Parathyroid adenoma (tissue), 2 donors: ENCODE measurements at regions not wholly inside any gene's neighbourhood (a gene's known extent, or its start where the extent isn't known, plus 50 kb on each side); places are given as distances from the start of the nearest gene placed in this dataset.

Source experiments
- H2AFZ ChIP-seq: fragments of 300-600 bp; sonication (generic); one replicate; pipeline ENCODE4 v1.7.0; 2017; ENCODE audit warnings: antibody characterized with exemption, mild to moderate bottlenecking
- H3K27ac ChIP-seq: fragments of 300-600 bp; sonication (generic); one replicate; pipeline ENCODE4 v1.7.0; 2017
- H3K27me3 ChIP-seq: fragments of 300-600 bp; sonication (generic); one replicate; pipeline ENCODE4 v1.7.0; 2017; ENCODE audit warnings: low read length; ENCODE audit not compliant: control insufficient read depth, insufficient read depth
- H3K36me3 ChIP-seq: fragments of 300-600 bp; sonication (generic); one replicate; pipeline ENCODE4 v1.7.0; 2017; ENCODE audit warnings: low read length; ENCODE audit not compliant: control insufficient read depth, insufficient read depth
- H3K4me1 ChIP-seq: fragments of 300-600 bp; sonication (generic); one replicate; pipeline ENCODE4 v1.7.0; 2017; ENCODE audit warnings: control low read depth
- H3K4me2 ChIP-seq: fragments of 300-600 bp; sonication (generic); one replicate; pipeline ENCODE4 v1.7.0; 2017; ENCODE audit warnings: low read length
- H3K4me3 ChIP-seq: fragments of 300-600 bp; sonication (generic); one replicate; pipeline ENCODE4 v1.7.0; 2017; ENCODE audit warnings: low read depth, low read length
- H3K79me2 ChIP-seq: fragments of 300-600 bp; sonication (generic); one replicate; pipeline ENCODE4 v1.7.0; 2017; ENCODE audit warnings: control low read depth
- H3K9ac ChIP-seq: fragments of 300-600 bp; sonication (generic); one replicate; pipeline ENCODE4 v1.7.0; 2017; ENCODE audit warnings: mild to moderate bottlenecking
- H3K9me3 ChIP-seq: fragments of 300-600 bp; sonication (generic); one replicate; pipeline ENCODE4 v1.7.0; 2017; ENCODE audit warnings: low read length; ENCODE audit not compliant: control insufficient read depth
- TF ChIP-seq, protein P1 (sequence below): fragments of 300-600 bp; sonication (generic); IDR thresholded peaks from one replicate; pipeline ENCODE4 v1.7.0; 2017; ENCODE audit warnings: antibody characterized with exemption, mild to moderate bottlenecking
- donor health status: primary hyperparathyroidism.

DNA sequence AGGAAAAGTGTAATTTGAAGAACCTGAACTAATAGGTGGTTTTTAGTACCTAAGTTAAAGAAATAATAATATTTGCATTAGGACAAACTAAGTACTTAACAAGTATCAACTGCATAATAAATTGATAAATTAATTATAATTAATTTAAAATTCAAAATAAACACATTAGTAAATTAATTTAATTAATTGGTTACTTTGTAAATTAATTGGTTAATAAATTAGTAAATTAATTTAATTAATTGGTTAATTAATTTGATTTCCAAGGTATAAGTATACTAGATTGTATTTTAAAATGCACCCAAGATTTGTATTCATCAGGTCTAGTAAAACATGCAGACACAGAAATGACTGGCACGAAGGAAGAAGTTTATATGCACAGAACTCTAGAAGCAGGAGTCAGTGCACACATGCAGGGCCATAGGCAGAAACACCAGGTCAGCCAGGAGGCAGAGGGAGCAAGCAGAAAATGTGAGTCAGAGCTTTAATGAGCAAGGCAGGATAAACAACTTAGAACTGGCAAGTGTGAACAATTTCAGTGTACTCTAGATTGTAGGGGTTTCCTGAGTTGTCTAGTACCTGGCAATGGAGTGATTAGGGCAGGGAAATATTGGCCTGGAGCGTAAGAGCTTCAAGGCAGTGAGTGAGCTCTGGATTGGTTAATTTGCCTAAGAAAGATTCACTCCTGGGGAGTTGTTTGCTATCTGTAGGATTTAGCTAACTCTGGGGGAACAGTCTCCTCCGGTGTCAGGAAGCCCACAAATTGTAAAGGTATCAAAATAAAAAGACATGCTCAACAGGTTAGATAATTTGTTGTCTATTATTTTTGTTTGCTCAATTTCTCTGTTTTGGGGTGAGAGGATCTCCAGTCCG lies 665.7 kb downstream of the MRPL39 start:
- Histone ChIP-seq H3K9ac (no peak overlapping the region), H3K4me2 (no peak overlapping the region)

DNA sequence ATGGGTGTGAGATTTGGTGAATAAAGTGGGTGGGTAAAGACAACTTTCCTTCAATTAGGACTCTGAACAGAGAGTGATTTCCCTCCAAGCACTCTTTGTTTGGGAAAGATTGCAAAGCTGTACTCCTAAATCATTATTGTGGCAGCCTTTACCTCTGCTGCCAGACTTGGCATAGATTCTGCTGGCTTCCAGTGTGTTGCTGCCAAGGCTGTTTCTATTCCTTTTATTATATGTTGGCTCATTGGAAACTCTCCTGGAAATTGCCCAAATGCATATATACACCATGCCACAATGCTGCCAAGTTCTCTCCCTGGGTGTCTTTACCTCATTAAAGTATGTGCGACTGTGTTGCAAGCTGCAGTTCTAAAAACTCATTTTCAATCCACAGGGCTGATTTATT lies 668.0 kb downstream of the MRPL39 start:
- H3K4me3 ChIP-seq = no peak overlapping the region
- no peak overlapping the region for H3K9ac ChIP-seq
- no peaks in the 10 kb centered on the region for H3K27me3 ChIP-seq
- H3K9me3 ChIP-seq = no peaks in the 10 kb centered on the region
- H2AFZ ChIP-seq = no peak overlapping the region
- H3K4me2 ChIP-seq = no peak overlapping the region
- H3K36me3 ChIP-seq = no peaks in the 10 kb centered on the region
- H3K79me2 ChIP-seq = no peaks in the 10 kb centered on the region
- TF ChIP-seq, protein P1, sequence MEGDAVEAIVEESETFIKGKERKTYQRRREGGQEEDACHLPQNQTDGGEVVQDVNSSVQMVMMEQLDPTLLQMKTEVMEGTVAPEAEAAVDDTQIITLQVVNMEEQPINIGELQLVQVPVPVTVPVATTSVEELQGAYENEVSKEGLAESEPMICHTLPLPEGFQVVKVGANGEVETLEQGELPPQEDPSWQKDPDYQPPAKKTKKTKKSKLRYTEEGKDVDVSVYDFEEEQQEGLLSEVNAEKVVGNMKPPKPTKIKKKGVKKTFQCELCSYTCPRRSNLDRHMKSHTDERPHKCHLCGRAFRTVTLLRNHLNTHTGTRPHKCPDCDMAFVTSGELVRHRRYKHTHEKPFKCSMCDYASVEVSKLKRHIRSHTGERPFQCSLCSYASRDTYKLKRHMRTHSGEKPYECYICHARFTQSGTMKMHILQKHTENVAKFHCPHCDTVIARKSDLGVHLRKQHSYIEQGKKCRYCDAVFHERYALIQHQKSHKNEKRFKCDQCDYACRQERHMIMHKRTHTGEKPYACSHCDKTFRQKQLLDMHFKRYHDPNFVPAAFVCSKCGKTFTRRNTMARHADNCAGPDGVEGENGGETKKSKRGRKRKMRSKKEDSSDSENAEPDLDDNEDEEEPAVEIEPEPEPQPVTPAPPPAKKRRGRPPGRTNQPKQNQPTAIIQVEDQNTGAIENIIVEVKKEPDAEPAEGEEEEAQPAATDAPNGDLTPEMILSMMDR = no peak
- no peaks in the 10 kb centered on the region for H3K4me1 ChIP-seq
- no peak overlapping the region for H3K27ac ChIP-seq

More for the DNA sequence above, 665.7 kb downstream of the MRPL39 start:
- Histone ChIP-seq H3K79me2 (no peaks in the 10 kb centered on the region), H3K4me1 (no peaks in the 10 kb centered on the region), H3K4me3 (no peak overlapping the region), H3K36me3 (no peaks in the 10 kb centered on the region), H3K27ac (no peak overlapping the region), H3K27me3 (no peaks in the 10 kb centered on the region), H2AFZ (no peak overlapping the region), H3K9me3 (no peaks in the 10 kb centered on the region)
- TF ChIP-seq, protein P1 = no peak

DNA sequence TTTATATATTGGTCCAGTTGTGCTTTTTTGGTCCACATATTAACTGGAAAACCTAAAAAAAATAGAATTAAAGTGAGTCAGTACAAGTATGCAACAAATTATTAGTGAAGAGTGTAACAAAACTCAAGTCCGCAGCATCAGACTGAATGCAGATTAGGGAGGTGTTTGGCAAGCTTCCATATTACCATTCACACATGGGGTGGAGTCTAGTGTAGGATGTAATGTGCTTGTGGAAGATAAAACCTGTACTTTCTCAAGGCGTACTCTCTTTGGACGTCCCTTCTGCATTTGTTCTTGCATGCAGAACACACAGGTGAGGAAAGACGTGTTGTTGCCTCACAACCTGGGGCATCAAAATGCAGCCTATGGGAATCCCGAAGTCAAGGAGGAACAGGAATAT lies 668.7 kb downstream of the MRPL39 start:
- Histone ChIP-seq H3K27ac (no peak overlapping the region), H2AFZ (no peak overlapping the region), H3K27me3 (no peaks in the 10 kb centered on the region), H3K9ac (no peak overlapping the region), H3K4me3 (no peak overlapping the region), H3K4me2 (no peak overlapping the region), H3K9me3 (no peaks in the 10 kb centered on the region), H3K4me1 (no peaks in the 10 kb centered on the region), H3K79me2 (no peaks in the 10 kb centered on the region), H3K36me3 (no peaks in the 10 kb centered on the region)
- TF ChIP-seq, protein P1 = no peak

DNA sequence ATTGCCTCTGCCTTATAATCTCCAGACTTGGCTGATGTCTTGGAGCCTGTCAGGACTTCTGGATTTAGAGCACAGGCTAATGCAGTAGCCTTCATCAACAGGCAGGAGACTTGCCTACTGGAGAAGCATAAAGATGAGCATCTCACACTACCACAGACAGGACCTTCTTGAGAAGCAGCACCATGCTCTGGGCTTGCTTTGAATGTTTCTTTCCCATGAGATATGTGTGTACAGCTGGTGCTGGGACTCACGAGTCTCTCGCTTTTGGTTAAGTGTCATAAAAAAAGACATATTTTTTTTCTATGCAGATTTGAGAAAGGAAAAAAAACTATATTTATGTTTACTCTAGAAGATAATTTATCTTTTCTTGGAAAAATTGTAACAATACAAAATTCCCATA lies 671.3 kb downstream of the MRPL39 start:
- H3K27me3 ChIP-seq = no peaks in the 10 kb centered on the region
- no peaks in the 10 kb centered on the region for H3K9me3 ChIP-seq
- H3K4me2 ChIP-seq = no peak overlapping the region
- H3K27ac ChIP-seq = no peak overlapping the region
- TF ChIP-seq, protein P1 = no peak
- no peaks in the 10 kb centered on the region for H3K79me2 ChIP-seq
- no peak overlapping the region for H2AFZ ChIP-seq
- no peak overlapping the region for H3K4me3 ChIP-seq
- H3K9ac ChIP-seq = no peak overlapping the region
- no peaks in the 10 kb centered on the region for H3K4me1 ChIP-seq
- H3K36me3 ChIP-seq = no peaks in the 10 kb centered on the region

DNA sequence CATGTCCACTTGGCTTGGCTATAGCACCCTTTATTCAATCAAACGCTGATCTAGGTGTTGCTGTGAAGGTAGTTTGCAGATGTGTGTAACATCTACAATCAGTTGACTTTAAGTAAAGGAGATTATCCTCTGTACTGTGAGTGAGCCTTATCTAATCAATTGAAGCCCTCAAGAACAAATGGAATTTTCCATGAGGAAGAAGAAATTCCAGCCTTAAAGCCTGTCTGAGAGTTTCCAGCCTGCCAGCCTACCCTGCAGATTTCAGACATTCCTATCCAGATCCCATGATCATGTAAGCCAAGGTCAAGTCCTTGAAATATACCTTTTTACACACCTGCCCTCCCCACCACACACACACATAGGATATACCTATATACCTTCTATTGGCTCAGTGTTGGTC lies 696.7 kb downstream of the MRPL39 start:
- H3K79me2 ChIP-seq = no peaks in the 10 kb centered on the region
- no peaks in the 10 kb centered on the region for H3K36me3 ChIP-seq
- no peaks in the 10 kb centered on the region for H3K27me3 ChIP-seq
- no peak overlapping the region for H2AFZ ChIP-seq
- no peak overlapping the region for H3K4me2 ChIP-seq
- no peak overlapping the region for H3K27ac ChIP-seq
- no peaks in the 10 kb centered on the region for H3K4me1 ChIP-seq
- TF ChIP-seq, protein P1 = no peak
- H3K9ac ChIP-seq = no peak overlapping the region
- H3K4me3 ChIP-seq = no peak overlapping the region
- H3K9me3 ChIP-seq = no peaks in the 10 kb centered on the region
